Body of pancreas (tissue), 4 donors: ENCODE measurements at regions not wholly inside any gene's neighbourhood (a gene's known extent, or its start where the extent isn't known, plus 50 kb on each side); places are given as distances from the start of the nearest gene placed in this dataset.

ENCODE experiments used
- CTCF ChIP-seq, 7 experiments: fragments of 450-650 bp in 4 of 7; fragments of 200-600 bp in 3 of 7; sonication (generic) in 3 of 7; IDR thresholded peaks; one replicate each; pipeline ENCODE4 v1.5.1; 2016 to 2019; ENCODE audit warnings: antibody characterized with exemption in 7 of 7
- POLR2A ChIP-seq, 3 donors: fragments of 450-650 bp; IDR thresholded peaks; one replicate each; pipeline ENCODE4 v1.6.1; 2016; ENCODE audit warnings: antibody characterized with exemption in 3 of 3, mild to moderate bottlenecking in 2 of 3

- TF ChIP-seq CTCF (IDR thresholded peaks at IDR 0.05) (no peak), POLR2A (IDR thresholded peaks at IDR 0.05) (no peak)
Observed at GRCh38 chr4:63105839-63106238, 1303.4 kb downstream of the TECRL start.
